GM18498 (cell line): ENCODE measurements at regions not wholly inside any gene's neighbourhood (a gene's known extent, or its start where the extent isn't known, plus 50 kb on each side); places are given as distances from the start of the nearest gene placed in this dataset.
"Not testable (repeated sequence)": the region's sequence is repeated elsewhere in the genome, so short reads cannot be mapped to it uniquely, and the experiment has no call there.

ENCODE experiments used
- ATAC-seq: cut with Tn5 transposase; IDR thresholded peaks from one replicate; pipeline ENCODE4 v1.9.1; 2021; ENCODE audit warnings: mild to moderate bottlenecking, moderate library complexity; ENCODE audit not compliant: unreplicated experiment

GRCh38 chr12:75944097-75944904 lies 87.3 kb downstream of the PHLDA1 start:
- peak; percentile 96 for ATAC-seq

GRCh38 chr12:75943730-75944096 lies 87.9 kb downstream of the PHLDA1 start:
- no peak for ATAC-seq

- ATAC-seq: not testable (repeated sequence)
These were observed 89.9 kb downstream of the PHLDA1 start for GRCh38 chr12:75941661-75942060.

GRCh38 chr12:75939016-75939642 lies 92.4 kb downstream of the PHLDA1 start:
- no peak for ATAC-seq

GRCh38 chr12:75938189-75938588 lies 93.4 kb downstream of the PHLDA1 start:
- no peak for ATAC-seq

- no peak for ATAC-seq
These were observed 94.1 kb downstream of the PHLDA1 start for GRCh38 chr12:75937486-75937885.

- ATAC-seq: no peak
These were observed 94.8 kb downstream of the PHLDA1 start for GRCh38 chr12:75936515-75937440.

- no peak for ATAC-seq
These were observed 95.9 kb downstream of the PHLDA1 start for GRCh38 chr12:75935539-75936242.

GRCh38 chr12:75933101-75933500 lies 98.5 kb downstream of the PHLDA1 start:
- no peak for ATAC-seq

GRCh38 chr12:75932241-75932640 lies 99.3 kb downstream of the PHLDA1 start:
- ATAC-seq: no peak

- ATAC-seq: no peak
These were observed 107.5 kb downstream of the PHLDA1 start for GRCh38 chr12:75923964-75924666.

GRCh38 chr12:75922944-75923642 lies 108.5 kb downstream of the PHLDA1 start:
- ATAC-seq: no peak

GRCh38 chr12:75921622-75922289 lies 109.8 kb downstream of the PHLDA1 start:
- ATAC-seq: no peak

- no peak for ATAC-seq
These were observed 113.9 kb downstream of the PHLDA1 start for GRCh38 chr12:75917715-75918114.

GRCh38 chr12:75917083-75917482 lies 114.5 kb downstream of the PHLDA1 start:
- ATAC-seq: peak; percentile 77

- no peak for ATAC-seq
These were observed 117.8 kb downstream of the PHLDA1 start for GRCh38 chr12:75913502-75914351.

- ATAC-seq: no peak
These were observed 121.6 kb downstream of the PHLDA1 start for GRCh38 chr12:75909714-75910656.
